SH-SY5Y (cell line): ENCODE measurements at regions not wholly inside any gene's neighbourhood (a gene's known extent, or its start where the extent isn't known, plus 50 kb on each side); places are given as distances from the start of the nearest gene placed in this dataset.

Experiments used
- GATA2 ChIP-seq: IDR thresholded peaks from 2 replicates; pipeline ENCODE4 v1.6.1; 2011; ENCODE audit warnings: mild to moderate bottlenecking, low read depth, low read length
- GATA3 ChIP-seq: IDR thresholded peaks from 2 replicates; pipeline ENCODE4 v1.6.1; 2011; ENCODE audit warnings: low read depth, mild to moderate bottlenecking, low read length, moderate library complexity

DNA sequence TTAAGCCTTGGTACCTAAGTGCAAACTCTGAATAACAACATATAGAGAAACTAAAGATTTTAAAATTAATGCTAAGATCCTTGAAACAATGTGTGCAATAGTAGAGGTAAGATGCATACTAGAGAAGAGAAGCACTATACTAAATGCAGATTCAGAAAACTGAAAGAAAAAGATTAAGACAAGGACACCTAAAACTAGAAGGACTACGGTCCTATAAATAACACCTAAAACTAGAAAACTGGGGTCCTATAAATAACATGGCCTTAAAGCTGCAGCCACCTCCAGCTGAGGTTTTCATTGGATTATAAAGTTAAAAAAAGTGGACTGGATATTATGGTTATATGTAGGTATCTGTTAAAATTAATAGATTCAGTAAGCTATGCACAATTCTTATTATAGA lies 320.9 kb downstream of the IPMK start:
- no peak for TF ChIP-seq GATA2
- TF ChIP-seq GATA3: no peak
